ENCODE measurements at regions not wholly inside any gene's neighbourhood (a gene's known extent, or its start where the extent isn't known, plus 50 kb on each side); places are given as distances from the start of the nearest gene placed in this dataset.

GRCh38 chr13:73290844-73291243 lies 232.0 kb downstream of the KLF5 start:
- DNase-seq (no peak), ATAC-seq (no peak)
- H3K4me2 ChIP-seq (ENCODE audit: low read length): no peak overlapping the region
- CTCF ChIA-PET: no interaction called here
- H3K9me2 ChIP-seq (replicated peaks; ENCODE audit: low read length): no peaks in the 10 kb centered on the region
- intact Hi-C loops (cut with micrococcal nuclease): no loop called here
- no peaks in the 10 kb centered on the region for H3K36me3 ChIP-seq (ENCODE audit: low read depth, low read length)
- BruUV-seq (replicated peaks): no TSS peak
- no peaks in the 10 kb centered on the region for H3K79me2 ChIP-seq (ENCODE audit: low read length)
- TF ChIP-seq EZH2phosphoT487 (IDR thresholded peaks at IDR 0.05; ENCODE audit: borderline replicate concordance, low read length): no peak
- no peak overlapping the region for H3K9ac ChIP-seq (ENCODE audit: low read length)
- no peaks in the 10 kb centered on the region for H3K27me3 ChIP-seq (ENCODE audit: low read length)
- H3K27ac ChIP-seq (ENCODE audit: low read length): no peak overlapping the region
- H4K20me1 ChIP-seq (ENCODE audit: low read length): no peaks in the 10 kb centered on the region
- no peak overlapping the region for H2AFZ ChIP-seq (ENCODE audit: low read length)
- no peak overlapping the region for H3K4me3 ChIP-seq (ENCODE audit: low read length)
- H3K4me1 ChIP-seq (ENCODE audit: insufficient read depth, low read length): no peaks in the 10 kb centered on the region; the same call in 1 of the 2 replicates
- POLR2A ChIA-PET (ENCODE audit: unreplicated experiment): interaction anchor here (1.1 kb wide), 1 partner anchor 13 kb away, joined by 7 read pairs; no protein-coding TSS in a partner anchor
- H3F3A ChIP-seq (ENCODE audit: low read length, unreplicated experiment): no peaks in the 10 kb centered on the region
- H3K9me3 ChIP-seq (ENCODE audit: low read length): no peaks in the 10 kb centered on the region

- ChIA-PET POLR2A (ENCODE audit: unreplicated experiment) (no interaction called here), CTCF (no interaction called here)
- no peaks in the 10 kb centered on the region for H3F3A ChIP-seq (ENCODE audit: low read length, unreplicated experiment)
- H3K4me3 ChIP-seq (ENCODE audit: low read length): no peak overlapping the region
- H3K27me3 ChIP-seq (ENCODE audit: low read length): no peaks in the 10 kb centered on the region
- no peaks in the 10 kb centered on the region for H3K9me3 ChIP-seq (ENCODE audit: low read length)
- ATAC-seq: no peak
- no peaks in the 10 kb centered on the region for H3K9me2 ChIP-seq (replicated peaks; ENCODE audit: low read length)
- intact Hi-C loops (cut with micrococcal nuclease): no loop called here
- no peaks in the 10 kb centered on the region for H4K20me1 ChIP-seq (ENCODE audit: low read length)
- no peaks in the 10 kb centered on the region; the same call in 1 of the 2 replicates for H3K4me1 ChIP-seq (ENCODE audit: insufficient read depth, low read length)
- H3K79me2 ChIP-seq (ENCODE audit: low read length): no peaks in the 10 kb centered on the region
- H3K9ac ChIP-seq (ENCODE audit: low read length): no peak overlapping the region
- no peak for DNase-seq
- no peak overlapping the region for H2AFZ ChIP-seq (ENCODE audit: low read length)
- no peak overlapping the region for H3K4me2 ChIP-seq (ENCODE audit: low read length)
- no peak overlapping the region for H3K27ac ChIP-seq (ENCODE audit: low read length)
- BruUV-seq (replicated peaks): no TSS peak
- H3K36me3 ChIP-seq (ENCODE audit: low read depth, low read length): no peaks in the 10 kb centered on the region
- no peak for TF ChIP-seq EZH2 (IDR thresholded peaks at IDR 0.05; ENCODE audit: low read length, unreplicated experiment)
These were observed 229.8 kb downstream of the KLF5 start for GRCh38 chr13:73288596-73288995.

GRCh38 chr13:73287831-73288230 lies 229.0 kb downstream of the KLF5 start:
- no peaks in the 10 kb centered on the region for H3K79me2 ChIP-seq (ENCODE audit: low read length)
- no peaks in the 10 kb centered on the region for H3K27me3 ChIP-seq (ENCODE audit: low read length)
- no peaks in the 10 kb centered on the region for H3K36me3 ChIP-seq (ENCODE audit: low read depth, low read length)
- no peaks in the 10 kb centered on the region for H3K9me3 ChIP-seq (ENCODE audit: low read length)
- no peaks in the 10 kb centered on the region for H3K9me2 ChIP-seq (replicated peaks; ENCODE audit: low read length)
- no peak overlapping the region for H3K27ac ChIP-seq (ENCODE audit: low read length)
- ChIA-PET CTCF (no interaction called here), POLR2A (ENCODE audit: unreplicated experiment) (no interaction called here)
- ATAC-seq (no peak), DNase-seq (no peak)
- H4K20me1 ChIP-seq (ENCODE audit: low read length): no peaks in the 10 kb centered on the region
- no TSS peak for BruUV-seq (replicated peaks)
- no peak overlapping the region for H3K4me2 ChIP-seq (ENCODE audit: low read length)
- H3K9ac ChIP-seq (ENCODE audit: low read length): no peak overlapping the region
- TF ChIP-seq CTCF (conservative IDR thresholded peaks at IDR 0.05; ENCODE audit: low read depth, low read length): no peak
- TF ChIP-seq EZH2 (IDR thresholded peaks at IDR 0.05; ENCODE audit: low read length, unreplicated experiment): no peak
- TF ChIP-seq EZH2phosphoT487 (IDR thresholded peaks at IDR 0.05; ENCODE audit: borderline replicate concordance, low read length): no peak
- H3K4me3 ChIP-seq (ENCODE audit: low read length): no peak overlapping the region
- intact Hi-C loops (cut with micrococcal nuclease): no loop called here
- no peaks in the 10 kb centered on the region for H3F3A ChIP-seq (ENCODE audit: low read length, unreplicated experiment)
- no peaks in the 10 kb centered on the region; the same call in 1 of the 2 replicates for H3K4me1 ChIP-seq (ENCODE audit: insufficient read depth, low read length)
- no peak overlapping the region for H2AFZ ChIP-seq (ENCODE audit: low read length)

Data from PC-3 (cell line).